DND-41 (cell line): ENCODE measurements at regions not wholly inside any gene's neighbourhood (a gene's known extent, or its start where the extent isn't known, plus 50 kb on each side); places are given as distances from the start of the nearest gene placed in this dataset.

ENCODE experiments used
- EZH2 ChIP-seq: IDR thresholded peaks from 3 replicates; pipeline ENCODE4 v1.6.1; 2012; ENCODE audit warnings: borderline replicate concordance, low read depth, mild to moderate bottlenecking, moderate library complexity, low read length, inconsistent platforms; ENCODE audit not compliant: severe bottlenecking
- TF ChIP-seq, protein P1 (sequence below): IDR thresholded peaks from 2 replicates; pipeline ENCODE4 v1.5.1; 2012; ENCODE audit warnings: borderline replicate concordance, low read length, moderate library complexity, mild to moderate bottlenecking; ENCODE audit not compliant: poor library complexity, severe bottlenecking; ENCODE audit errors: extremely low read depth

DNA sequence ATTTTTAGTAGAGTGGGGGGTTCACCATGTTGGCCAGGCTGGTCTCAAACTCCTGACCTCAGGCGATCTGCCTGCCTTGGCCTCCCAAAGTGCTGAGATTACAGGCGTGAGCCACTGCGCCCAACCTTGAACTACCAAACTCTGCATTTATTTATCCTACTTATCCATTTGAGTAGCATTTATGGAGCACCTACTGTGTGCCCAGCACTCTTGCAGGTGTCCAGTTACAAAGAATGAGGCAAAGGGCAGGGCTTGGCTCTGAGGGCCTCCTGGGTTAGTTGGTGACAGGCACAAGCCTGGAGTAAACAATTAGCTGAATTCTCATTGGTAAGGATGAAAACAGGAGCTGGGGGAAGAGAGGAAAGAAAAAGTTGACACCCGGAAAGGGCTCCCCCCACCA, 93.4 kb upstream of the FOXP4 start:
- TF ChIP-seq, protein P1, sequence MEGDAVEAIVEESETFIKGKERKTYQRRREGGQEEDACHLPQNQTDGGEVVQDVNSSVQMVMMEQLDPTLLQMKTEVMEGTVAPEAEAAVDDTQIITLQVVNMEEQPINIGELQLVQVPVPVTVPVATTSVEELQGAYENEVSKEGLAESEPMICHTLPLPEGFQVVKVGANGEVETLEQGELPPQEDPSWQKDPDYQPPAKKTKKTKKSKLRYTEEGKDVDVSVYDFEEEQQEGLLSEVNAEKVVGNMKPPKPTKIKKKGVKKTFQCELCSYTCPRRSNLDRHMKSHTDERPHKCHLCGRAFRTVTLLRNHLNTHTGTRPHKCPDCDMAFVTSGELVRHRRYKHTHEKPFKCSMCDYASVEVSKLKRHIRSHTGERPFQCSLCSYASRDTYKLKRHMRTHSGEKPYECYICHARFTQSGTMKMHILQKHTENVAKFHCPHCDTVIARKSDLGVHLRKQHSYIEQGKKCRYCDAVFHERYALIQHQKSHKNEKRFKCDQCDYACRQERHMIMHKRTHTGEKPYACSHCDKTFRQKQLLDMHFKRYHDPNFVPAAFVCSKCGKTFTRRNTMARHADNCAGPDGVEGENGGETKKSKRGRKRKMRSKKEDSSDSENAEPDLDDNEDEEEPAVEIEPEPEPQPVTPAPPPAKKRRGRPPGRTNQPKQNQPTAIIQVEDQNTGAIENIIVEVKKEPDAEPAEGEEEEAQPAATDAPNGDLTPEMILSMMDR: no peak
- TF ChIP-seq EZH2: no peak
